Stimulated activated CD8-positive, alpha-beta memory T cell treated with anti-CD3 and anti-CD28 coated beads, Interleukin-15, amount 100 ng/mL, for 48 hours (primary cell): ENCODE measurements at regions not wholly inside any gene's neighbourhood (a gene's known extent, or its start where the extent isn't known, plus 50 kb on each side); places are given as distances from the start of the nearest gene placed in this dataset.

Source experiments
- DNase-seq, 2 donors: peaks; one replicate each; pipeline ENCODE4 v3.0.0-alpha.2; 2020; ENCODE audit warnings: low read depth in 2 of 2

- no peak for DNase-seq
These were observed 233.5 kb upstream of the B3GAT1 start for GRCh38 chr11:134645576-134645975.

GRCh38 chr11:134644476-134645456 lies 232.7 kb upstream of the B3GAT1 start:
- DNase-seq: no peak

GRCh38 chr11:134643115-134644012 lies 231.3 kb upstream of the B3GAT1 start:
- DNase-seq: no peak

- DNase-seq: no peak
These were observed 230.2 kb upstream of the B3GAT1 start for GRCh38 chr11:134642206-134642605.

GRCh38 chr11:134640971-134641968 lies 229.2 kb upstream of the B3GAT1 start:
- no peak for DNase-seq

GRCh38 chr11:134640536-134640935 lies 228.5 kb upstream of the B3GAT1 start:
- DNase-seq: no peak

GRCh38 chr11:134639586-134640330 lies 227.7 kb upstream of the B3GAT1 start:
- DNase-seq: no peak

- DNase-seq: no peak
These were observed 226.9 kb upstream of the B3GAT1 start for GRCh38 chr11:134638796-134639430.

GRCh38 chr11:134637091-134638015 lies 225.3 kb upstream of the B3GAT1 start:
- no peak for DNase-seq

- DNase-seq: no peak
These were observed 224.0 kb upstream of the B3GAT1 start for GRCh38 chr11:134636071-134636470.

- DNase-seq: no peak
These were observed 223.1 kb upstream of the B3GAT1 start for GRCh38 chr11:134634897-134635831.

GRCh38 chr11:134633276-134633675 lies 221.2 kb upstream of the B3GAT1 start:
- no peak for DNase-seq

- no peak for DNase-seq
These were observed 220.5 kb upstream of the B3GAT1 start for GRCh38 chr11:134632347-134633119.

GRCh38 chr11:134630861-134631260 lies 218.8 kb upstream of the B3GAT1 start:
- no peak for DNase-seq

GRCh38 chr11:134628426-134628825 lies 216.4 kb upstream of the B3GAT1 start:
- DNase-seq: no peak

- DNase-seq: no peak
These were observed 214.0 kb upstream of the B3GAT1 start for GRCh38 chr11:134626032-134626431.

GRCh38 chr11:134625631-134626030 lies 213.6 kb upstream of the B3GAT1 start:
- DNase-seq: no peak
